Neural progenitor cell (in vitro differentiated cells): ENCODE measurements at regions not wholly inside any gene's neighbourhood (a gene's known extent, or its start where the extent isn't known, plus 50 kb on each side); places are given as distances from the start of the nearest gene placed in this dataset.

Experiments
- EZH2 ChIP-seq: fragments of 200-600 bp; sonication (generic); IDR thresholded peaks from 2 replicates; pipeline ENCODE4 v1.6.1; 2017; ENCODE audit warnings: antibody characterized with exemption, mild to moderate bottlenecking, moderate library complexity
- EZH2phosphoT487 ChIP-seq: fragments of 200-600 bp; sonication (generic); IDR thresholded peaks from 2 replicates; pipeline ENCODE4 v1.6.1; 2017; ENCODE audit warnings: antibody characterized with exemption
- TF ChIP-seq, protein P1 (sequence below): fragments of 200-600 bp; sonication (generic); IDR thresholded peaks from 2 replicates; pipeline ENCODE4 v1.5.1; 2017; ENCODE audit warnings: antibody characterized with exemption, mild to moderate bottlenecking

DNA sequence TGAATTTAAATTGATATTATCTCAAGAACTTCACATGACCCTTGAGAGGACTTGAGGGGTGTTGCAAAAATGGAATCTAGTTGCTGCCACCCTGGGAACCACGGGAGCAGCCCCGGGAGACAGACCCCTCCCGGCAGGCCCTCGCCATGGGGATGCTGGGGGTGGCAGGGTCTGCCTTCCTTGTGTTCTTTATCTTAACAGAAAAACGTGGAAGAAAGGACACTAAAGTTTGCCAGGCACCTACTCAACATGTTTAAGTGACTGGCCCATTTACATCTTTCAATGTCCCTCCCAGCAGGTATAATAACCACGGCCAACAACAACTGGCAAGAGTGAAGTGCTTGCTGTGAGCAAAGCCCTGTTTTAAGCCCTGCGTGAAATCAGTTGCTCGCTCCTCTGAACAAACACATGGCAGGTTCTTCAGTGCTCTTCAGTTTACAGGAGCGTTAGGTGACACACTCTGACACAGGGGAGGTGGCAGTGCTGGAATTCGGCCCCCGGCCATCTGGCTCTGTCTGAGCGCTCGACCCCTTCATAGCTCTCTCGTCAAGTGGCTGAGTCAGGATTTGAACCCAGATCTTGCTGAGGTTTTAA is 112.5 kb downstream of the ASB7 start:
- TF ChIP-seq, protein P1, sequence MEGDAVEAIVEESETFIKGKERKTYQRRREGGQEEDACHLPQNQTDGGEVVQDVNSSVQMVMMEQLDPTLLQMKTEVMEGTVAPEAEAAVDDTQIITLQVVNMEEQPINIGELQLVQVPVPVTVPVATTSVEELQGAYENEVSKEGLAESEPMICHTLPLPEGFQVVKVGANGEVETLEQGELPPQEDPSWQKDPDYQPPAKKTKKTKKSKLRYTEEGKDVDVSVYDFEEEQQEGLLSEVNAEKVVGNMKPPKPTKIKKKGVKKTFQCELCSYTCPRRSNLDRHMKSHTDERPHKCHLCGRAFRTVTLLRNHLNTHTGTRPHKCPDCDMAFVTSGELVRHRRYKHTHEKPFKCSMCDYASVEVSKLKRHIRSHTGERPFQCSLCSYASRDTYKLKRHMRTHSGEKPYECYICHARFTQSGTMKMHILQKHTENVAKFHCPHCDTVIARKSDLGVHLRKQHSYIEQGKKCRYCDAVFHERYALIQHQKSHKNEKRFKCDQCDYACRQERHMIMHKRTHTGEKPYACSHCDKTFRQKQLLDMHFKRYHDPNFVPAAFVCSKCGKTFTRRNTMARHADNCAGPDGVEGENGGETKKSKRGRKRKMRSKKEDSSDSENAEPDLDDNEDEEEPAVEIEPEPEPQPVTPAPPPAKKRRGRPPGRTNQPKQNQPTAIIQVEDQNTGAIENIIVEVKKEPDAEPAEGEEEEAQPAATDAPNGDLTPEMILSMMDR = no peak
- TF ChIP-seq EZH2 (no peak), EZH2phosphoT487 (no peak)
